NB4 (cell line): ENCODE measurements at regions not wholly inside any gene's neighbourhood (a gene's known extent, or its start where the extent isn't known, plus 50 kb on each side); places are given as distances from the start of the nearest gene placed in this dataset.

Experiments used
- CTCF ChIP-seq: IDR thresholded peaks from one replicate; pipeline ENCODE4 v1.5.1; 2012; ENCODE audit warnings: low read depth, low read length
- POLR2A ChIP-seq: IDR thresholded peaks from 2 replicates; pipeline ENCODE4 v1.6.1; 2011; ENCODE audit warnings: mild to moderate bottlenecking; ENCODE audit not compliant: insufficient read length; ENCODE audit errors: extremely low read depth

GRCh38 chr3:145518639-145519038, 642.3 kb downstream of the PLOD2 start:
- TF ChIP-seq POLR2A (no peak), CTCF (no peak)
